ENCODE measurements at regions not wholly inside any gene's neighbourhood (a gene's known extent, or its start where the extent isn't known, plus 50 kb on each side); places are given as distances from the start of the nearest gene placed in this dataset.
"Not testable (repeated sequence)": the region's sequence is repeated elsewhere in the genome, so short reads cannot be mapped to it uniquely, and the experiment has no call there.

GRCh38 chr6:93833326-93833725, 414.0 kb upstream of the EPHA7 start:
- DNase-seq; H3K36me3 ChIP-seq; H3K4me1 ChIP-seq; intact Hi-C loops (cut with DNase I; ENCODE audit: low total_unique reads); H3K27ac ChIP-seq; H3K4me3 ChIP-seq; H3K9me3 ChIP-seq; H3K27me3 ChIP-seq (replicated peaks in 1 of 7): not testable (repeated sequence)
- WGBS, 5 donors: 73 to 86% (median 77%) methylated on average over 2 to 12 of the region's 12 CpGs

DNA sequence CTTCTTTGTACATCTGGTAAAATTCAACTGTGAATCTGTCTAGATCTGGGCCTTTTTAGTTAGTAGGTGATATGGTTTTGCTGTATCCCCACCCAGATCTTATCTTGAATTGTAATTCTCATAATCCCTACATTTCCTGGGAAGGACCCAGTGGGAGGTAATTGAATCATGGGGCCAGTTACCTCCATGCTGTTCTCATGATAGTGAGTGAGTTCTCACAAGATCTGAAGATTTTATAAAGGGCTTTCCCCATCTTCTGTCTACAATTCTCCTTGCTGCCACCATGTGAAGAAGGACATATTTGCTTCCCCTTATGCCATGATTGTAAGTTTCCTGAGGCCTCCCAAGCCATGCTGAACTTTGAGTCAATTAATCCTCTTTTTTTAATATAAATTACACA, 410.4 kb upstream of the EPHA7 start:
- H3K9me3 ChIP-seq; H3K27me3 ChIP-seq (replicated peaks in 1 of 7); intact Hi-C loops (cut with DNase I; ENCODE audit: low total_unique reads); H3K4me3 ChIP-seq; DNase-seq; H3K4me1 ChIP-seq; H3K27ac ChIP-seq; H3K36me3 ChIP-seq: not testable (repeated sequence)

DNA sequence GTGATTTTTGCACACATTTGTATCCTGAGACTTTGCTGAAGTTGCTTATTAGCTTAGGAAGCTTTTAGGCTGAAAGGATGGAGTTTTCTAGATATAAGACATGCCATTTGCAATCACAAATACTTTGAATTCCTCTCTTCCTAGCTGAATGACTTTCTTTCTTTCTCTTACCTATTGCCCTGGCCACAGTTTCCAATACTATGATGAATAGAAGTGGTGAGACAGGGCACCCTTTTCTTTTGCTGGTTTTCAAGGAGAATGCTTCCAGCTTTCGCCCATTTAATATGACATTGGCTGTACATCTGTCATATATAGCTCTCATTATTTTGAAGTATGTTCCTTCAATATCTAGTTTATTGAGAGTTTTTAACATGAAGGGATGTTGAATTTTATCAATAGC, 409.6 kb upstream of the EPHA7 start:
- H3K27me3 ChIP-seq (replicated peaks in 1 of 7): no peaks in the 10 kb centered on the region
- 81 to 97% (median 93%) methylated on average over 1 of the region's 1 CpG for WGBS, 5 donors
- no peaks in the 10 kb centered on the region for H3K36me3 ChIP-seq
- H3K4me3 ChIP-seq: no peak overlapping the region
- no peak overlapping the region for H3K27ac ChIP-seq
- H3K4me1 ChIP-seq: no peaks in the 10 kb centered on the region
- H3K9me3 ChIP-seq: peaks cover 0 to 3% (median 0%) of the 10 kb centered on the region in 8 donors
- intact Hi-C loops (cut with DNase I; ENCODE audit: low total_unique reads): no loop called here
- DNase-seq: no peak
- TF ChIP-seq CTCF (IDR thresholded peaks at IDR 0.05 in 8 of 11, conservative IDR thresholded peaks at IDR 0.05 in 3 of 11) (no peak), POLR2A (IDR thresholded peaks at IDR 0.05) (no peak), POLR2AphosphoS5 (IDR thresholded peaks at IDR 0.05) (no peak)

GRCh38 chr6:93828553-93828952, 409.2 kb upstream of the EPHA7 start:
- intact Hi-C loops (cut with DNase I; ENCODE audit: low total_unique reads): no loop called here
- H3K9me3 ChIP-seq: peaks cover 0 to 3% (median 0%) of the 10 kb centered on the region in 8 donors
- no peak for DNase-seq
- H3K36me3 ChIP-seq: no peaks in the 10 kb centered on the region
- TF ChIP-seq POLR2A (IDR thresholded peaks at IDR 0.05) (no peak), CTCF (IDR thresholded peaks at IDR 0.05 in 8 of 11, conservative IDR thresholded peaks at IDR 0.05 in 3 of 11) (no peak), POLR2AphosphoS5 (IDR thresholded peaks at IDR 0.05) (no peak)
- H3K4me3 ChIP-seq: no peak overlapping the region
- no peak overlapping the region for H3K27ac ChIP-seq
- WGBS, 5 donors: 75 to 95% (median 87%) methylated on average over 2 of the region's 2 CpGs
- H3K4me1 ChIP-seq: no peaks in the 10 kb centered on the region
- H3K27me3 ChIP-seq (replicated peaks in 1 of 7): no peaks in the 10 kb centered on the region

DNA sequence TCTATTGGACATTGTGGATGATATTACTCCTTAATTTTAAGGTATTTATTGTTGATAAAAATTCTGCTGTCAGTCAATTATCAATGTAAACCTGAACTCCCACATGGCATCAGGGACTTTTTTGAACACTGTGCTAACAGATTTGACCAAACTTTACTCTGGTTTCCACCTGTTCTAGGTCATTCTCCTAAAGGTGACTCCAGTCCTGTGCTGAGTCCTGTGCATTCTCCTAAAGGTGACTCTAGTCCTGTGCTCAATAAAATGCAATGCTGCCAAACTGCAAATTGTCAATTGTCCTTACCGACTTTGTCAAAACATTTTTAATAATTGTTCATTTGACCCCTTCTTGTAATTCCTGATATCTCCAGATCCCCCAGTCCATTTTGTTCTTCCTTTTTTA, 408.4 kb upstream of the EPHA7 start:
- Histone ChIP-seq H3K27me3 (replicated peaks in 1 of 7) (no peaks in the 10 kb centered on the region), H3K4me3 (no peak overlapping the region), H3K27ac (no peak overlapping the region), H3K36me3 (no peaks in the 10 kb centered on the region), H3K4me1 (no peaks in the 10 kb centered on the region), H3K9me3 (peaks cover 0 to 3% (median 0%) of the 10 kb centered on the region in 8 donors)
- intact Hi-C loops (cut with DNase I; ENCODE audit: low total_unique reads): no loop called here
- DNase-seq: no peak
- WGBS, 5 donors: 84 to 100% (median 94%) methylated on average over 1 of the region's 1 CpG
- no peak for TF ChIP-seq POLR2AphosphoS5 (IDR thresholded peaks at IDR 0.05)
- no peak for TF ChIP-seq CTCF (IDR thresholded peaks at IDR 0.05 in 8 of 11, conservative IDR thresholded peaks at IDR 0.05 in 3 of 11)
- TF ChIP-seq POLR2A (IDR thresholded peaks at IDR 0.05): no peak
